Cardiac fibroblast (primary cell): ENCODE measurements at regions not wholly inside any gene's neighbourhood (a gene's known extent, or its start where the extent isn't known, plus 50 kb on each side); places are given as distances from the start of the nearest gene placed in this dataset.
A peak's percentile ranks its signal among the peaks of the same experiment; 100 is the strongest.
"Not testable (repeated sequence)": the region's sequence is repeated elsewhere in the genome, so short reads cannot be mapped to it uniquely, and the experiment has no call there.

Experiments
- DNase-seq, 2 donors: peaks; one replicate each; pipeline versions ENCODE4 v3.0.0 to v3.0.0-alpha.2; 2010; ENCODE audit warnings: low read depth in 2 of 2
- H3K4me3 ChIP-seq, 2 donors: replicated peaks in 1 of 2; 1 replicate in 1 of 2; 2 replicates in 1 of 2; pipeline ENCODE4 v1.5.1; 2011; ENCODE audit warnings: low read depth in 2 of 2, low read length in 2 of 2, mild to moderate bottlenecking in 2 of 2, moderate library complexity in 1 of 2
- CTCF ChIP-seq: IDR thresholded peaks from one replicate; pipeline ENCODE4 v1.5.1; 2011; ENCODE audit warnings: low read depth, mild to moderate bottlenecking, low read length, inconsistent platforms

GRCh38 chr20:53677447-53678314, 84.0 kb upstream of the ZNF217 start:
- DNase-seq, result peak; percentile 50 to 77
- H3K4me3 ChIP-seq, result no peak overlapping the region
- no peak for TF ChIP-seq CTCF

GRCh38 chr20:53676987-53677386, 83.3 kb upstream of the ZNF217 start:
- H3K4me3 ChIP-seq, result no peak overlapping the region
- no peak for TF ChIP-seq CTCF
- no peak for DNase-seq

GRCh38 chr20:53676519-53676822, 82.8 kb upstream of the ZNF217 start:
- TF ChIP-seq CTCF, result no peak
- no peak for DNase-seq
- no peak overlapping the region for H3K4me3 ChIP-seq

GRCh38 chr20:53672484-53673129, 79.0 kb upstream of the ZNF217 start:
- H3K4me3 ChIP-seq, result no peak overlapping the region
- TF ChIP-seq CTCF, result no peak
- DNase-seq, result peak in 1 of 2 donors; percentile 41

- TF ChIP-seq CTCF, result no peak
- H3K4me3 ChIP-seq, result no peak overlapping the region
Observed at GRCh38 chr20:53671370-53671769, 77.7 kb upstream of the ZNF217 start.

GRCh38 chr20:53669517-53670313, 76.1 kb upstream of the ZNF217 start:
- DNase-seq, H3K4me3 ChIP-seq: not testable (repeated sequence)

More at GRCh38 chr20:53671370-53671769, 77.7 kb upstream of the ZNF217 start:
- DNase-seq, result no peak

GRCh38 chr20:53668992-53669391, 75.4 kb upstream of the ZNF217 start:
- H3K4me3 ChIP-seq, result no peak overlapping the region
- no peak for DNase-seq
- TF ChIP-seq CTCF, result no peak
